ENCODE measurements at regions not wholly inside any gene's neighbourhood (a gene's known extent, or its start where the extent isn't known, plus 50 kb on each side); places are given as distances from the start of the nearest gene placed in this dataset.

DNA sequence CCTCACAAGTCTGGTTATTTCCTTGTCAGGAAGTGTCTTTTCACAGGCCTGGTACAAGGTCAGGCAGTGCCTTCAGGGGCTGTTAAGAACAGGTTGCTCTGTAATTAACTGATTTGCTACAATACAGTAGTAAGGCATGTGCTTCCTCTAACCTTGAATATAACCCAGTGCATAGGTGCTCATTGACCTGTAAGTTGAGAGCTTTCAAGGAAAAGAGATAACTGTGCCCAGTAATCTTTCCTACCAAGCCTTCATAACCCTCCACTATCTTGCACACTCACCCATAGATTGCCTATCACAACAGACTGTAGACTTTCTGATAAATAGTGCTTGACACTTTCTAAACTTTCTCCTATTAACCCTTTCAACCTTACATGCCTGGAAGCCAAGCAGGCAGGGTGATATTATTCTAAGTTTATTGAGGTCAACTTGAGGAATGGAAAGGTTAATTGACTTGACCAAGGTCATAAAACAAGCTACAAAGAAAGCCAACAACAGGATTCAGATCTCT lies 148.1 kb downstream of the PPARGC1A start:
- DNase-seq (ENCODE audit: low read depth), result no peak

DNA sequence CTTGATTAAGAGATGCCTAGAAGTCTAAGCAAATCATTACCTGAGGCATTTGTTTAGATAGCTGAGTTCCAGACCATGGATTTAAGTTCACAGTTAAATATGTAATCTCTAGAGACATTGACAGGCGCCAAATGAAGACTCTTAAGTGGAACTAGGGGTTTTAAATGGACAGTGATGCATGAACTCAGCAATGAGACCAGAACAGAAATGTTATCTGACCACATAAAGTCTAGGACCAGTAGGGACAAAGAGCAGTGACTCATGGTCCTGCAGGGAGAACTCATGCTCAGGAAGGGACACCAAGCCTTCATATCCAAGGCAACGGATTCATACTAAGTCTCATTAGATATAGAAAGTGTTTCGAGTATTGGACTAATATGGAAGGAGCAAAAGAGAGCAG lies 152.3 kb downstream of the PPARGC1A start:
- DNase-seq (ENCODE audit: low read depth), result no peak

DNA sequence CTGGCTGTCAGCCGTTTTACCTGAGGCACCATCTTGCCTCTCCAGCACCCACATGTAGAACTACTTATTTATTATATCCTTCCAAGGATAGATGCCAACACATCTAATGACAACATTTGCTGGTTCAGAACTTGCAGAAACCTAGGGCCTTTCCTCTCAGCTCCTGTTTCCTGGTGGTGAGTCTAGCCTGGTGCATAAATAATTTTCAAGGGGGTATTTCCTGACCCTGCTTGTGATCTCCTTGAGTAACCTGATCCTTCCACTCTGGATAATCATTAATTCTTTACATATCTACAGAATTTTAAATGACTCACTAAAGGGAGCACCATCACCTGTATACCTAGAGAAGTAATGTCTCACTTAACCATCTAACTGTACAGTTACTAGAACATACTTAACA lies 153.4 kb downstream of the PPARGC1A start:
- no peak for DNase-seq (ENCODE audit: low read depth)

DNA sequence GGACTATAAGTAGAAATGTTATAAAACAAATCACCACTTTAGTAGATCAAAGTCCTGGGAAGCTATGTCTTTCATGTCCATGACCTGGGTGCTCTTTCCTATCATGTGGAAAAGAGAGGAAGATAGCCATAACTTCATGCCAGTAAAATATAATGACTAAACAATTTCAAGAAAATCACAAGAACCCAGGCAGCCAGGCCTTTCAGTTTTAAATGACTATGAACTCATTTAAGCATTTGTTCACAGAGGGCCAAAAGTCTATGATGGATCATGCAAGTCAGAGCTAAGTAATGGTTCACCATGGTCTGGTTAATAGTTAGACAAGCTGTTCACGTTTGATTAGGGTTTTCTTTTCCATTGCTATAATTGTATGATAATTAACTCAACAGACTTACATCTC lies 155.8 kb downstream of the PPARGC1A start:
- no peak for DNase-seq (ENCODE audit: low read depth)

DNA sequence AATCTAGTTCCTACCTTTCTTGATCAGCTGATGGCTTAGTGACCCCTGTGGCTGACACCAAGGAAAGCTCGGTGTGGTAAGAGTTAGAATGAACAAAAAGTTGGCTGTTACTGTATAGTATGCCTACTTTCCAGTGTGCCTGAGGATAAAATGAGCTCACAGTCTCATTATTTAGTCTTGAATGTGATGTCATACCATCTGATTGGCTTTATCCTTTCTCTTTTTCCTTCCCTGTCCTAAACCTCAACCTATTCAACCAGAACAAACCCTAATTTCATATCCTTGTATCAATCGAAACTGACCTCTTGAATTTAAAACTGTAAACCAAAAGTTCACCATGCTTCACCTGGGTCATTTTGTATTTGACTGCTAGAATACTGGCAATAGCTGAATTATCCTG lies 156.4 kb downstream of the PPARGC1A start:
- no peak for DNase-seq (ENCODE audit: low read depth)

DNA sequence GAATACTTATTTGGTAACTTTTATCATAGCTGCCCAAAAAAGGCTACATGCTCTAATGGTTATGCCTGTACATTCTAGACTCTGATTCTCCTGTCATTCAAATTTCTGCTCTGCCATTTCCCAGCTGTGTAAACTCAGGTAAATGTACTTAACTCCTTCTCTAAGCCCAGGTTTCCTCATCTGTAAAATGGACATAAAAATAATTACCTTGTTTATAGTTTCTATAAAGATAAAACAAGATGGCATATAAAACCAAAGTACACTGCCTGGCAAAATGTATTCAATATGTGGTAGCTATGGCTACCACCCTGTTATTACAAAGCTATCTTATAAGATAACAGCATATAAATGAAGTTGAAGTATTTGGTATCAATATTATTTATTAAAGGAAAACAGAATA lies 158.8 kb downstream of the PPARGC1A start:
- DNase-seq (ENCODE audit: low read depth), result no peak

DNA sequence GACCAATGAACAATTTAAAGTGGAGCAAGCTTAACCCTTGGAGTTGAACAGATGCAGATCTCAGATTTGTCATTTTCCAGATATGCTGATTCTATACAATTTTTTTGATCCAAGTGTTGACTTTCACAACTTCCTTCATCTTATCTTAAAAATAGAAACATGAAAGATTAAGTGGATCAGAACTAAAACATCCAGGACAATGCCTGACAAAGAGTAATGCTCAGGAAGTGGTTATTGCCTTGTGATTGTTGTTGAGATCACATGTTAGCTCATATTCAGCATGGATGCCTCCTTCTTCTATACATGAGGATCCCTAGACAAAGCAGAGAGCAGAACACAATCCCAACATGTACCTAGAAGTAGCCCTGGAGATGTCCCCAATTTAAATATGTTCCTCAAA lies 160.9 kb downstream of the PPARGC1A start:
- no peak for DNase-seq (ENCODE audit: low read depth)

DNA sequence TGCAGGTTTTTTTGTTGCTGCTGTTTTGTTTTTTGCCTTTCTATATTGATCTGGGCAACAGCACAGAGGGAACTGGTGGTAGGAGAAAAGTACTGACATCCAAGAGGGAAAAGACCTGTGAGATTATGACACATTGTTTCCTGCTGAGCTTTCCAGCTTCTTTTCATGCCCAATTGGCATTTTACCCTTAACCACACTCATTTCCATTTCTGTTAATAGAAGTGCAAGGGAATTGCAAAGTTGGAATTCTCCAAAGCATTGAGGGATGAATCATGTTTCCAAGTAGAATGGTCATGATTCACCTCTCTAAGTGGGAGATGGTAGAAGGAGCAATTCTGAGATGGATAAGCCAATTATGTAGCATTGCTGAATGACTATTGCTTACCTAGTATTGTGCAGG lies 161.5 kb downstream of the PPARGC1A start:
- no peak for DNase-seq (ENCODE audit: low read depth)

DNA sequence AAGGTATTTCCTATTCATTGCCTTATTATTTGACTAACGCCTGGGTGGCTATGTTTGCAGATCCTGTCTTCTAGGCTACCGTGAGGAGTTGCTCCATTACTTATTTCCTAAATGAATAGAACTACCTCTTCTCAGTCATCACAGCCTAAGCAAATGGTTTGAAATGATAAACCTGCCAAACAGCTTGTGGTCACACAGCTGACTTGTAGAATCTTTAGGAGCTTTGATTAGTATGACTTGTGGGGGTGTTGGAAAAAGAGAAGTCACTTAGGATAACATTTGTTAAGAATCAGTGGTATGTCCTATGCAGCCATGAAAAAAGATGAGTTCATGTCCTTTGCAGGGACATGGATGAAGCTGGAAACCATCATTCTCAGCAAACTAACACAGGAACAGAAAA lies 169.3 kb downstream of the PPARGC1A start:
- no peak for DNase-seq (ENCODE audit: low read depth)

DNA sequence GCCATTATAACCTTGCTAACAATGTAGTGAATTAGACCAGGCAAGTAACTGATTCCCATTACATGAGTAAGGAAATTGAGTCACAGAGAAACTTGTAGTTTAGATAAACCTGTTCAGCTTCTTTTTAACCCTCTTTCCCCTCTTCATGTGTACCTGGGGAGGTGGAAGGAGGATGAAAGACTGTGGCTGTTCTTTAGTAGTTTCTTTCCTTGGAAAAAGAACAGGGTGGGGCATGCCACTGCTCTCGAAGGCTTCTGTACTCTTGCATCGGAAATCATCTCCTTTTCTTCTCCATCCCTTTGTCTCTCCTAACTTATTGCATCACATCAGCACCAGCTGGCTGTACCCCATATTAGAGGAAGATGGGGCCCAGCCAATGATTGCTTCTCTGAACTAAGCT lies 171.4 kb downstream of the PPARGC1A start:
- no peak for DNase-seq (ENCODE audit: low read depth)

DNA sequence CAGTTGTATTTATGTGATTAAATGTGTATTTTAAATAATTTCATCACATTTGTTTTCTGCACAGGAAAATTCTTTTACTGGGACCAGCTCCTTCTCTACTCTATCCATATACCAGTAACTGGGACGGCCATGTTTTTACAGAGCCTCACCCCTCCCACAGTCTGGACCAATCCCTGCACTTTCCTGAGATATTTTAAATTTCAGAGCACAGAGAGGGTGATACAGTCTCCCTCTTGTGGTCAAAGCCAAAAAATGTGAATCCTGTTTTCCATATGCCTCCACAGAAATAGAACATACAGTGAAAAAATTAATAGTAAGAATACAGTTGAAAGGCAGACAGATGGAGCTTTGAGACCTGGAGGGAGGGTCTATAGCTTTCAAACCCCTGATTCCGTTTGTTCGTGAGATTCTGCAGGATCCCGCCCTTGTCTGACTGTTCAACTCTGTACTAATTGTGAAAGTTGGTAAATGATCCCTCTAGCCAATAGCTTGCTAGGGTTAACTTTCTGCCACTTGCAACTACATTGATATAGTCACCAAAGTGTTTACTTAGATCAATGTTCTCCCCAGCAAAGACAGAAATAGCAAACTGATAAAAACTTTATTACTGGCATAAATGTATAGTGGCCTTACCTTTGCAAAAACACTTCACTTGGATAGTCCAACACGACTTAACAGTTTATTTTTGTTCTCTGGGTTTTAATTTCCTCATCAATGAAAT lies 172.2 kb downstream of the PPARGC1A start:
- no peak for DNase-seq (ENCODE audit: low read depth)

DNA sequence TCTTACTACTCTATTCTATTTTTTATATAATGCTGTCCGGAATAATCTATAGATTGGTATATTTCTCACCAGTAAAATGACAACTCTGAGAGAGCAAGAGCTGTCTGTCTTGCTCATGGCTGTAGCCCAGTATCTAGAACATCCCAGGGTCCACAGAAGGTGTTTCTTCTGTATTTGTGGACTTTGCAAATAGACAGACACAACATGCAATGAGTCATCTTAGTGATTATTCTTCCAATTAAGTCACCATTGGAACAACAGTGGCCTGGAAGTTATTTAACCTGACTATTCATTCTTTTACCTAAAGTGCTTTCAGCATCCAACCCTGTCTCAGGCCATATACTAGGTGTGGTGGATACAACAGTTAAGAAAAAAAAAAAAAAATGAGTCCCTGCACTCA lies 179.5 kb downstream of the PPARGC1A start:
- no peak for DNase-seq (ENCODE audit: low read depth)

DNA sequence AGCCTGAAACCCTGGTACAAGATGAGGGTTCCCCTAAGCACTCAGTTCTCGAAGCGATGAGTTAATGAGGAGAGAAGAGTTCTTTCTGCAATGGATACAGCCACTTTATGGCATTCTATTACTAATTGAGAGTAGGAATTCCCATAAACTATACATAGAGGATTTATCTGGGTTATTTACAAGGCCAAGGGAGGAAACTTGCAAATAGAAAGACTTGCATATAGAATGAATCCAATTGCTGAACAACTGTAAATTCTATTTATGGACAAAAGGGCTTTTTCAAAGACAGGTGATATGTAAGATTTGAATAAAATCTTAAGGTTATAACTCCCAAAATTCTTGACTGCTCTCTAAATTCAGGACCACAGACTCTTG lies 182.2 kb downstream of the PPARGC1A start:
- DNase-seq (ENCODE audit: low read depth), result no peak

DNA sequence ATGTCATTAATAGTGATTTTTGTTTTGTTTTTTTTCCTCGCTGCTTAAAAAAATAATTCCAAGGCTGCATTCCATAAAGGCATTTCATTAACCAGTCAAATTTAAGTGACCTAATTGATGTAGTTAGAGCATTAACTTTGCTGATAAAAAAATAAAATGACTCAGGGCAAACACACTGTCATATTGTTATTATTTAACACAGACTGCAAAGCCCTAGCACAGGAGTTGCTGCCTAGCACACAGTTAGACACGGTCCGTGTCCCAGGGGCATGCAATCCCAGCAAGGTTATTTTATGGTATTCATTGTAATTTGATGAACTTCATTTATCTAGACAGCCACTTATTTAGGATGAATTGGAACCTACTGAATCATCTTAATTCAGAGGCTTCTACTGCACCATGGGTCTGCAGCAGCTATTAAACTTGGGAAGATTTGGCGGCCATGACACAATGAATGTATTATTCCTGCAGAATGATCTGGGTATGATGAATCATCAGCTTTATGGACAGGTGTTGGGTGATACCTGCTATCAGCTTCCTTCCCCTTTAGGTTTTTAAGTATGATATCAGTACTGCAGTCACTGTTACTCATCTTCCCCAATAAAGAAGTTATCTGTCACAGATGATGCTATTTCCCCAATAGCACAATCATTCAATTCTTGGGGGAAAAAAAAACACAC lies 182.7 kb downstream of the PPARGC1A start:
- no peak for DNase-seq (ENCODE audit: low read depth)

DNA sequence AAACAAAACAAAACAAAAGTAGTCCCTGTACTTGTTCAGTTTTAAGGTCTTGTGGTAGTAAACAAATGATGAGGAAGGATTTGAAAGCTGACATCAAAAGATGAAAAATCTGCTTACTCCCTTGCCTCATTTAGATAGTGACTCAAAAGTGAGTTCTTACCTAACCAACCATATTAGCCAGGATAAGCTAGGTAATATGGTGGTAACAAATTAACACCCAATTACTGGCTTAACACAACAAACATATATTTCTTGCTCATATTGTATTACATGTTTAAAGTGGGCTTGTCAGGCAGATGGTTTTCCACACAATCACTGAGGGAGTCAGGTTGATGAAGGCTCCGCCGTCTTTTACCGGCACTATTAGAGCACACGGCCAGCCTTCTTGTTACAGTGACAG lies 189.7 kb downstream of the PPARGC1A start:
- no peak for DNase-seq (ENCODE audit: low read depth)

DNA sequence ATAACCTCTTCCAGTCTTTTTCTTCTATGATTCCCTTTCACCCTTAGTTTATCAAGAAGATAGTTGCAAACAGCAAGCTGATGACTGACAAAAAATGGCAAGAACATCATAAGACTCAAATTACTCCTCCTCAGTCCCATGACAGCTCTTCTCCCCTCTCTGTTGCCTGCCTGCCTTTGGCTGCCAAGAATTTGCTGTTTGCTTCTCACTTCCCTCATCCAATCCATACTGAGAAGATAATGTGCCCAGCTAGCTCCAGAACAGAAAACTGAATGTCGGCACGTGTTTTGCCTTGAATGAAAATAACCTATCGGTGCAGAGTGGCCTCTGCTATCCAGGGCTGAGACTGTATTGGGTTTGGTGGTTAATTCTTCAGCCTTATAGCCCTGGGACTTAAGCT lies 192.1 kb downstream of the PPARGC1A start:
- DNase-seq (ENCODE audit: low read depth), result no peak

DNA sequence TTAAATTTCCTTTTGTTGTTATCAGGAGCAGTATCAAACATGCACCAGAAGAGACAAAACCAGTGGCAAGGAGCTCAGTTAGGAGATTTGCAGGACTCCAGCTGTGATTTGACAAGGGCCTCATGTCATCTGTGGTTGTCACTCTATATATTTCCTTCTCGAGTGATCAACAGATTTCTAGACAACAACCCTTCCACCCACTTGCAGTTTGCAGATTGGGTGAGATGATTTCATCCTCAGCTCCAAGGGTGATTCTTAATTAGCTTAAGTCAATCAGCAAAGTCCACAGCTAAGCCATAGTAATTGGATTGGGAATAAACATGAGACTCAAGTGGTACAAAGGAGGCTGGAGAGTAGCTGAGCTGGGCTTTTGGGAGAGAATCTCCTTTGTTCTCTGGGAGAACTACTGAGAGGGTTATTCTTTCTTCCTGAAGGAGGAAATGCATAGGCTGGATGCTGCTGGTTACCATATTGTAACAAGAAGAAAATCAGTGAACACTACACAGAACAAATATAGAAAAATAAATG lies 192.8 kb downstream of the PPARGC1A start:
- no peak for DNase-seq (ENCODE audit: low read depth)

DNA sequence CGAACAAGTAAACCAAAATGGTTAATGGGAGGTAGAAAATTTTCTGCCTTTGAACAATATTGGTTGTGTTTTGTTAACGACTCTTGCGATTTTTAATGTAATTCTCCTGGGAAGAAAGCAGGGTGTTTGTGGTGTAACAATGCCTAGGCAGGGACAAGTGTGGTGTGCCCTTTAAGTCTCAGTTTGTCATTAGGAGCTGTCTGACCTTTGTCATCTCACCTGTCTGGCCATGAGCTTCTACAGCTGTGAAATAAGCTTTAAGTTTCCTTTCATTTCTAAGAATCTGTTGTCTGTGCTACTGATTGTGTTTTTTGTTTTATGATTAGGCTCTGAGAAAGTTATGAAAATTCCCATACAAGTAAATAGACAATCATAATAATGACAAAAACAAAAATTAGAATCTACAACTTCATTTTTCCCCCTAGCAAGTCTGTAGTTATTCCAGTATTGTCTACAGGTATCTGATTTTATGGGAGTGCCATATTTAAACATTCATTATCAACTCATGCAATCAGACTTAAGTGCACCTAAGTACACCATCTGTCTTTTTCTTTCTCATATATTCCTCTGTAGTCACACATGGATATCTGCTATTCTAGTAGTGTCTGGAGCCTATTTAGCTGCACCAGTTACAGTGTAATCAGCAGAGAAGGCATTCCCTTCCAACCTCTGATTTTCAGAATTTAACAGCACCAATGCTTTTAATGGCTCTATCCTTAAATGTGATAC lies 203.5 kb downstream of the PPARGC1A start:
- DNase-seq (ENCODE audit: low read depth), result no peak

DNA sequence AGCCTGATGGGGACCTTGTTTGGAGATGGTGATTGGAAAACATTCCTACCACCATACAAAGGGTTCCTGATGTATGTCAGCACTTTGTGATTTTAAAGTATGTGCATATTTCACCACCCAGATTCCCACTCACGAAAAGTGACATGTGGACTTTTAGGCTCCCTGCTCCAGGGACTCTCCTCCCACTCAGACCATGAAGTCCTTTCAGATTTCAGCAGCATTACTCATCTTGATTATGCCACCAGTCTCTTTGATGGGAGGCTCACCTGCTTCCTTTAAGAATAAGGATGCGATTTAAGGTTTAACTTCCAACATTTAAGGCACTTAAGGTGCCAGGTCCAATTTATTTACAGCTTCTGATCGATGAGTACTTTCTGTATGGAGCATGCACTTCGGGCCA lies 204.4 kb downstream of the PPARGC1A start:
- DNase-seq (ENCODE audit: low read depth), result no peak

DNA sequence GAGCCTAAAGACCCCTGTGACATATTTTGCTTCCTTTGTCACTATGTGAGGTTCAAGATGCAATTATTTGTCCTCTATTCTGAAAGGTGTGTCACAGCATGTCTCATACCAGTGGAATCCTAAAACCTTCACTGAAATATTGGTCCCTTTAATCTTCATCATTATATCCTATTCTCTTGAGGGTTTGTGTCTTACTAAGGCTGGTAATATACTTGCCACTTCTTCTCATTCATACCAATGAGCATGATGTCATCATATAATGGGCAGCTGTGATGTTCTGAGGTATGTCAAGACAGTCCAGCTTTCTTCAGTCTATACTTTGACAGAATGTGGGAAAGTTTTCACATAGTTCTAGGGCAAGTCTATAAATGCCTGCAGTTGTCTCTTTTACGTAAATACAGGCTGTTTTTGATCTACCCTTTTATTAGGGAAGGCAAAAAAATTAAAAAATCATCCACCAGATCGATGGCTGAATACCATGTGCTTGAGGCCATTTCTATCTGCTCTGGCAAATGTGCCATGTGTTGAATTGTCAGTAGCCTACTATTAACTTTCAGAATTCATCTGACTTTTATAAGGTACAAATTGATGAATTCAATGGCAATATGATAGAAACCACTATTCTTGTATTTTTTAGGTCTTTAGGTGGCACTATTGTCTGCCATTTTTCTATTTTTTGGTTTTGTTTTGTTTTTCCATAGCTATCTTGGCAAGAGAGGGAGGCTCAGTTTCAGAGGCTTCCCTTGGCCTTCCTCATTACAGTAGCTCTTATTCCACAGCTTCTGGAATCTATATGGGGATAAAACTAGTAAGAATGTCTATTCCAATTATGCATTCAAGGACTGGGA lies 209.0 kb downstream of the PPARGC1A start:
- DNase-seq (ENCODE audit: low read depth), result no peak

DNA sequence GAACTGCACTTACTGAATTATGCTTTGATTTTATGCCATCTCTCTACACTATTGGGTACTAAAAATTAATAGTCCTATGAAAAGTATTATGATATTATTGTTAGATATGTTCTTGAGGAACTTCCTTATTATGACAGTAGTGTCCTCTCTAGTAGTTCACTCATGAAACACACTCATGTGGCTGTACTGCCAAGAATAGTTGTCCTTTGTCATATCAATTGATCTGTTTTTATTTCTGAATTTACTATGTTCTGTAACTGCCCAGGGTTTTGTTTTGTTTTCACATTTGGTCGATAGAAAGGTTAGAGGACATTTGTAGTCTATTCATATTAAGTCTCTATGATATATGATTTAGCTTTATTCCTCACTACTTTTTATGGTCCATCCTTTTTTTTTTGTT lies 215.2 kb downstream of the PPARGC1A start:
- DNase-seq (ENCODE audit: low read depth), result no peak

DNA sequence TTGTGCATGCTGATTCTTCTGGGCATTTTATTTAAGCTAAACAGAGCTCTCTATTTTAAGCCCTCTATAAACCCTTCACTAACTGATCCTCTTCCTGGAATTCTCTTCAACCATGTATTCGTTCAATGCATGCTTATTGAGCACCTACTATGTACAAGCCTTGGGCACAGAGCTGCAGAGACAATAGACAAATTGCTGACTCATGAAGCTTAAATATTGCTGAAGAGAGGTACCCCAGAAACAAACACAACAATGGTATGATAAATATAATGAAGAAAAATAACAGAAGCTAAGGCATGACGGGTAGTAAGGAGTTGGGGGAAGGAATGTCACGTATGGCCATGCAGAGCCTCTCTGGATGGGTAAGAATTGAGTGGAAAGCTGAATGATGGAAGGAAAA lies 222.2 kb downstream of the PPARGC1A start:
- DNase-seq (ENCODE audit: low read depth), result no peak

All from activated T-cell treated with anti-CD3 and anti-CD28 coated beads for 24 hours (primary cell).